Endothelial cell of umbilical vein (primary cell): ENCODE measurements at regions not wholly inside any gene's neighbourhood (a gene's known extent, or its start where the extent isn't known, plus 50 kb on each side); places are given as distances from the start of the nearest gene placed in this dataset.

Experiments used
- CTCF ChIP-seq, 2 donors: IDR thresholded peaks; 1 replicate in 1 of 2; 2 replicates in 1 of 2; pipeline ENCODE4 v1.5.1; 2011; ENCODE audit warnings: low read length in 2 of 2, mild to moderate bottlenecking in 2 of 2, moderate library complexity in 2 of 2, control low read depth in 1 of 2, inconsistent platforms in 1 of 2, low read depth in 1 of 2; ENCODE audit not compliant: insufficient read depth in 1 of 2; ENCODE audit errors: extremely low read depth in 1 of 2
- EZH2 ChIP-seq: IDR thresholded peaks from 2 replicates; pipeline ENCODE4 v1.6.1; 2012; ENCODE audit warnings: borderline replicate concordance, low read depth, mild to moderate bottlenecking, moderate library complexity, low read length, inconsistent platforms; ENCODE audit not compliant: severe bottlenecking
- FOS ChIP-seq: IDR thresholded peaks from 2 replicates; pipeline ENCODE4 v1.6.1; 2011; ENCODE audit warnings: mild to moderate bottlenecking, low read length, moderate library complexity, borderline replicate concordance; ENCODE audit not compliant: insufficient read depth
- JUN ChIP-seq: IDR thresholded peaks from 2 replicates; pipeline ENCODE4 v1.6.1; 2011; ENCODE audit warnings: borderline replicate concordance, low read depth; ENCODE audit not compliant: insufficient read length, insufficient read depth
- MAX ChIP-seq: IDR thresholded peaks from 2 replicates; pipeline ENCODE4 v1.6.1; 2011; ENCODE audit not compliant: insufficient read depth, insufficient read length
- POLR2AphosphoS5 ChIP-seq: IDR thresholded peaks from 2 replicates; pipeline ENCODE4 v1.6.1; 2012; ENCODE audit warnings: low read depth, mild to moderate bottlenecking, control low read depth, low read length, moderate library complexity; ENCODE audit not compliant: insufficient read depth

- no peak for TF ChIP-seq POLR2AphosphoS5
- no peak for TF ChIP-seq CTCF (IDR thresholded peaks at IDR 0.05; ENCODE audit: extremely low read depth in 1 of 2, insufficient read depth in 1 of 2, low read depth in 1 of 2, low read length in 2 of 2)
- TF ChIP-seq FOS, result no peak
- no peak for TF ChIP-seq EZH2
- TF ChIP-seq MAX, result no peak
- no peak for TF ChIP-seq JUN
Observed at GRCh38 chr12:45125997-45126396, 75.1 kb upstream of the DBX2 start.
